Epidermal melanocyte (primary cell): ENCODE measurements at regions not wholly inside any gene's neighbourhood (a gene's known extent, or its start where the extent isn't known, plus 50 kb on each side); places are given as distances from the start of the nearest gene placed in this dataset.

Experiments used
- DNase-seq: peaks from one replicate; pipeline ENCODE4 v3.0.0; 2011; ENCODE audit warnings: low spot score; ENCODE audit not compliant: insufficient read length

DNA sequence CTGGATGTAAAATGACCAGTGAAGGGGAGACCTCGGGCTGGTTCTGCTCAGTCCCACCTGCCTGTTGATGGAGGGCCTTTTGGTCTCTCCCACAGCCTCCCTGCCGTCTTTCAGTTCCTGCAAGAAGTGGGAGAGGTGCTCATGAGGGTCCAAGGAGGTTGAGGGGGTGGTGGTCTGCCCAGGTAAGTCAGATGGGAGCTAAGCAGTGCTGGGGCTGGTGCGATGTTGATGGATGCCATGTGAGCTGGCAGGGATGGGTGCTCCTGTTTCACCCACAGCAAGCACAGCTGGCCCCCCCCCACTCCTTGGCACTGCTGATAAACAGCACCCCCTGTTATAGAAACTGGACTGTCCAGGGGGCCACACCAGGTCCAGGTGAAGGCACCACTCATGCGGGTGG lies 145.6 kb downstream of the NSG2 start:
- DNase-seq = no peak

DNA sequence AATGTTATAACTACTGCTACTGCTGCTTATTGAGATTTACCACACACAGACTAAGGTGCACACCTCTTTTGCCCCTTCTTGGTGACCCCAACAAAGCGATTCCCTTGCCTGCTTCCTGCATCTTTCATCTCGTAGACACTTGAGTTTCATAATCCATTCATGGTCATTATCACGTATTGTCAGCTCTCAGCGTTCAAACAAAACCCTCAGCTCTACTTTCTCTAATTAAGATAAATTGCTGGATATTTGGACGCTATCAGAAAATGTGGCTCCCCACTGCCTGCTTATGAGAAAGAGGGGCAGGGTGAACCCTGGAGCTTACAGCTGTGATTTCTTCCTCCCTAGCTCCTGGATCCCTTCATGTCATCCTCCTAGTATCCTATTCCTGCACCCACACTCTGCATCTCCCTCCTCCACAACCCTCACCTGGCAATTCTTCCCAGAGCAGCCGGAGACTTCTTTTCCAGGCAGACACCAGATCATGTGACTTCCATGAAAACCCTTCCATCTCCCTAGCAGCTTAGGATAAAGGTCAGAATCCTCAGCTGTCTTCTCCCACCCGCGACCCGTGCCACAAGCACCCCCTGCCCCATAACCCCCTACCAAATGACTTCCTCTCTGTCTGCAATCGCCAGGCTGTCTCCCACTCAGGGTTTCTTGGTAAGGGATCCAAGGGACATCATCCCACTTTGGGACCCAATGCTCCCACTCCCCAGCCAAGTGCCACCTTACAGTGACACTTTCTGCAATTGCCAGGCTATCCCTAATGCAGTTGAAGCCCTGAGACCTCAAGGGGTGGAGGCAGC lies 146.5 kb downstream of the NSG2 start:
- no peak for DNase-seq

DNA sequence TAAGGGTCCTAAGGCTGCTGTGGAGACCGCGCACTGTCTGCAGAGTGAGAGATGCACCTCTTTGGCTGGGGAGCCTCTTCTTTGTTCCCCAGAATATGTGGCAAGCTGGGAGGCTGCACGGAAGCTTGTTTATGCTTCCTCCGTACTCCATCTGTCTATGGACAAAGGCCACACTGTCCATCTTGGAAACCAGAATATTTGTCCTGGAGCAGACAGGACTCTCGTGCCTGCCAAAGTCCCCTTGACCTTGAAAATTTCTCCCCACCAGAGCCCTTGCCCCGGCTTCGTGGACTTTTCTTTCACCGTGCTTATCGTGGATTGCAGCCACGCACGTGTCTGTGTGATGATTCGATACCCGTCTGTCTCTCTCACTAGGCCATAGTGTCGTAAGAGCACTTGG lies 147.4 kb downstream of the NSG2 start:
- DNase-seq = no peak

DNA sequence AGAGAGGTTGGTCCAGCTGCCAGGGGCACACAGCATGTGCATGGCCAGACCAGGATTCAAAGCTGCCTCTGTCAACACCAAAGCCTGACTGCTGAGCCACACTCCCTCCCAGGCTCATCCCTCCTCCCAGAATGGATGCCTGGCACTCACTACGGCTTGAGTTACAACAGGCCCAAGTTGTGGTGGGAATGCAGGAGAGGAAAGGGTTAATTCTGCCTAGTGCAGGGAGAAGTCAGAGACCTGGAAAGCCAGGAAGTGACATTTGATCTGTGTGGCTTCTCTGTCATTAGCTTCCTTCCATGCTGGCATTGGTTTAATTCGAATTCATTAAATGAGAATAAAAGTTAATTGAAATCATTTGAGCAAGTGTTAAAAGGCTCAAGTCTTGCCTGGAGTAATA lies 150.0 kb downstream of the NSG2 start:
- DNase-seq = no peak

DNA sequence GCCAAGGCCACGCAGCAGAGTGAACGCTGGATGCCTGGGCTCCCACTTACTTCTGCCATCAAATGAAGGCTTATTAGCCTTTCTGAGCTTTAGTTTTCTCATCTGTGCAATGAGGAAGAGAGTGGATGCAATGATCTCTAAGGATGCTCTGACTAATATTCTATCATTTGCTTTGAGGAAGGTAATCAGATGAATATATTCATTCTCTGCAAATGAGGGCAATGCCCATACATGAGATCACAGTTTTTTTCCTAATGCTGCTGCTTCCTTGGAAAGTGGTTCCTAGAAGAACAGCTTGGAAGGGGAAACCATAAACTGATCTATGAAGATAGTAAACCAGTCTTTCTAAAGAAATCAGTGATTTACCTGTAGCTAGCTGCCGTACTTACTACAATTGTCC lies 152.4 kb downstream of the NSG2 start:
- no peak for DNase-seq

DNA sequence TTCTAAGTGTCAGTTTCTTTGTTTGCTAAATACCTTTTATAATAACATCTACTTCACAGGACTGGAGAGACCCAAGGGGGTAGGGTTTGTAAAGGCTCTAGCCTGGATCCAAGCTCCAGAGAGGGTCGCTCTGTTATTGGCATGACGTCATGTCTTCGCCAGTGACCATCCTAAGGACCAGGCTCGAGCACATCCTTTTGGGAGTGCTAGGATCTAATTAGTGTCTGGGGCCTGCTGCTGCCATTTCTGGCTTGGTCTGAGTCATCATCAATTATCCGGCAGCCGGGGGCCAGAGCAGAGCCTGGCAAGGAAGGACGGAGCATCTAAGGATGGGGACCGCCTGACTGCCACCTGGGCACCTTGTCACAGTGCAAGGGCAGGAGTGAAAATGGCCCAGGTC lies 153.0 kb downstream of the NSG2 start:
- no peak for DNase-seq

DNA sequence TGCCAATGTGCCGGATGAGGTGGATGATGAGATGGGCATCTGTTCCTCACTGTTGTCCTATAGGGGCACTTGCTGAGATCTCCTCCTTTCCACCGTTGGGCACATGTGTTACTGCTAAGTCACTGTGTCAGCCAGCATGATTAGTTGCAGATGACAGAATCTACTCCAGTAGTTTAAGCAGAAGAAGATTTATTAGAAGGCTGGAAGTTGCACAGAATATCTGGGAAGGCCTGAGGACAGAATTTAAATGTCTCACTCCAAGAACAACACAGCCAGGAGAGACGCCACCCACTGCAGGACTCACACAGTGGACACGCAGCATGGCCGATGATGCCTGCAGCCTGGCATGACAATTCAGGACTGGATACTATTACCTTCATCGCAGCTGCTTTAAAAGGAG lies 157.5 kb downstream of the NSG2 start:
- DNase-seq = no peak

DNA sequence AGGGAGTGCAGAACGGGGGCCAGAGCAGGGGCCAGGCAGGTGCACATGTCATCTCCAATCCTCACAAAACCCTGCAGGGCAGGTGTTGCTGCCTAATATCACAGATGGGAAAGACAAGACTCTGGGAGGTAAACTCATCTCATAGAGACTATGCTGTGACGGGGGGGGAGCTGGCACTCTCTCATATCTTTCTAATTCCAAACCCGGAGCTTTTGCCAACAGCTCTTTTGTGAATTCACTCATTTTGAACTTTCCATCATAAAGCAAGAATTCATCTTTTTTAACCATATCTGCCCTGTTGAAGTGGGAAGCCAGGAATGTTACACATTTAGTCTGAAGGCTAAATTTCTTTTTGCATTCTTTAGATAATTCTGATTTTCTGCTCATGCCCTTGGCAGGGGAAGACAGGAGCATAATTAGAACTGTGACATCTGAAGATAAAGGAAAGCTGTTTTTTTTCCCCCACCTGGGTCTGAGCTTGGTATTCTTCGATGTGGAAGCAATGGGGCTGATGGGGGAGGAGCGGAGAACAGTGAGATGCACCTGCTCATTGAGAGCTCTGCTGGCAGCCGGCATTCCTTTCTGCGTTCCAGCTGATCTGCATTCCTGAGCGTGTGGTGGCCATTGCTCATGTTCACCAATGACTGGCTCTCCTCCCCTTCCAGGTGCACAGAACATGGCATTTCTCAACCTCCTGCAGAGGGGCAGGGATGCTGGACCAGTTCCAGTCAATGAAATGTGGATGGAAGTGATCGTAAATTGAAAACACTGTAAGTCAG lies 159.2 kb downstream of the NSG2 start:
- no peak for DNase-seq

DNA sequence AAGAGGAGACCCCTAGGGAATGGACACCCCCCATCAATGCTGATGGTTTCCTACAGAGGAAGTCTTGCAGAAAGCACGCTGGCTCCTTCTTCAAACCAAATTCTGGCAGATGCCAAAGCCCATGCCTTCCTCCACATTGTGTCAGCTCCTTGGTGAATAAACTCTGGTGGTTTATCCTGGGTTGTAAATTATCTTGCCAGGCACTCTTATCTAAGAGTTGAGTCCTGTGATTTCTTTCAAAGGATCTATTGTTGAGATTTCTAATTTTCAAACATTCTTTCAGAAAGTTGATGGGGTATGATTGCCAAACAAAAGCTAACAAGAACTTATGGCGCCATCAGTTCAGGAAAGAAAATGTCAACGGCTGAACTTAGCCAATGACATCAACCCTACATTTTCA lies 160.4 kb downstream of the NSG2 start:
- DNase-seq = no peak

DNA sequence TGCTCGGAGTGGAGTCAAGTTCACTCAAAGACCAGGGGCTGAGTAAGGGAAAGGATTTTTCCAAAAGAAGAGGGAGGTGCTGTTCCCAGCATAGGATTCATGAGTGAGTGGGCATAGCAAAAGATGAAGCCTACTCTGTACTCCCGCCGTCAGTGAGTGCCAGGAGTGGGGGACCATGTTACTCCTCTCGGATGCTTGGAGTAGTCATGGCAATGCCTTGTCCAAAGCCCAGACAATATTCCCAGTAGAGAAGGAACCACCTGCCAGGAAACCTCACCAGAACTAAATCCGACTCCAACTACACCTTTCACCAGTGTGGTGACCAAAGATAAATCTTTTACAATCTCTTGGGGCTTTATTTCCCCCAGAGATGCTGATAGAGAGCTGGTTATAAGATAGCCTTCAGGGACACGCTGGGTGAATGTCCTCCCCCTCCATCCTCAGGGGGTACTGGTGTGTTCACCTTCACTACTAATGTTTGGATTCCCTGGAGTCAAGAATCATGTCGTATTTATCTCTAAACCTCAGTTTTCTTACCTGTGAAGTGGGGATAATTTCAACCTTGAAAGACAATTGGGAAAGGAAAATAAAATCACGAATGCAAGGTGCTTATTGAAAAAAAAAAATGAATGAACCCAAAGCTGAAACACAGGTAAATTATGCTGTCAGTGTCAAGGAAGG lies 165.2 kb downstream of the NSG2 start:
- no peak for DNase-seq

DNA sequence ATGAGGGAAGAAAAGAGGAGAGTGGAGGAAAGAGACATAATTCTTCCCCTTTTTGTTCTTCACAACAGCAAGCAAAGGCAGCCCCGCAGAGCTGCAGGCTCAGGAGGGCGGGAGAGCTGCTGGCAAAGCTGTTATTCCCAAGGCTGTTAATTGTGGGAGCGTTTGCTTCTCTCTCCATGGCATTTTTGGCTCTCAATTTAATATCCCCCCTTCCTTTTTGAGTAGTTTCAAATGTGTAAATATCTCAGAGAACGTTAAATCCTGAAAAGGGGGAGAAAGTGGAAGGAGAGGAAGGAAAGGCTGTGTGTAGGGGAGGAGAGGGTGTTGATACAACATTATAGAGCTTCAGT lies 165.7 kb downstream of the NSG2 start:
- no peak for DNase-seq

DNA sequence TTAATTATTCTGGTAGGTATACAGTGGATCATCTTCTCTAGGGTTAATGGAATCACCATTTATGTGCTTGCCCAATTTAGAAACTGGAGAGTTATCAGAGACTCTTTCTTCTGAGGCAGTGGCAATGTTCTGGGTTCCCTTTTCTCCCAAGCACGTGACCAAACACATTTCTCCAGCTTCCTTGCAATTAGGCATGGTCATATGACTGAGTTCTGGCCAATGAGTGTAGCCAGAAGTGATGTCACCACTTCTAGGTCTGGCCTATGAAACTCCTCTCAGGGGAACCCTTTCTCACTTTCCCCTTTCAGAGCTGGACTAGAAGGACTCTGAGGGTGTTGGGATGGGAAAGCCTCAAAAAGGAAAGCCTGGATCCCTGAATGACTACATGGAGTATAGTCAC lies 172.0 kb downstream of the NSG2 start:
- no peak for DNase-seq

DNA sequence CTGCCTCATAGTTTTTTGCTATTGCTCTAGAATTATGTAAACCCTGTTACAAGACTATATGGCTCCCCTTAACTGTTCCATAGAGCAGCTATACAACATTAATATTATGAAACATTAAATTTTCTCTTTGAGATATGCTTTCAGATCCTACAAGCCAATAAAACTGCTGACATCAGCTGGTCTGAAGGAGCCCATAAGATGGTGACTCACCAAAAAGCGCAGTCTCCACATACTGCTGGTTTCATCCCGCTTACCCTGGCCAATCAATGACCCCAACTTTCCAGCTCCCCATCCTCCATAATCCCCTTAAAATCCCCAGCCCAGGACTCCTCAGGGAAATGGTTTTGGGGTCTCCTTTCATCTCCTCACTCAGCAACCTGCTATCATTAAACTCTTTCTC lies 172.7 kb downstream of the NSG2 start:
- DNase-seq = no peak

DNA sequence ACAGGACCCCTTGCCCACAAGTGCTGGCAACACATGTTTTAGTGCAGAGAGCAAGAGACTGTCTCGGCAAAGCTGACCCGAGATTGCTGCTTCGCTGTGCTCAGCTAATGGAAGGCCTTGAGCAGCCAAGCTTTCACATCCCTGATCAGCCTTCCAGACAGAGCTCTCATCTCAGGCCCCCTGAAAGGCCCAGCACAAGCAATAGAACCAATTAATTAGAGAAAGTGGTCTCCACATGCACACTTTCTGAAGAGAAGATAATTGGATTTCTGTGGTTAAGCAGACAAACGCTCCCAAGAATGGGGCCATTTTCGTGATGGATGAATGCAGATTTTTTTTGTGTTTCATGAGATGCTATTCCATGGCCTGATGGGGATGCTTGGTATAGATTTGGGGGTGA lies 174.9 kb downstream of the NSG2 start:
- DNase-seq = no peak

DNA sequence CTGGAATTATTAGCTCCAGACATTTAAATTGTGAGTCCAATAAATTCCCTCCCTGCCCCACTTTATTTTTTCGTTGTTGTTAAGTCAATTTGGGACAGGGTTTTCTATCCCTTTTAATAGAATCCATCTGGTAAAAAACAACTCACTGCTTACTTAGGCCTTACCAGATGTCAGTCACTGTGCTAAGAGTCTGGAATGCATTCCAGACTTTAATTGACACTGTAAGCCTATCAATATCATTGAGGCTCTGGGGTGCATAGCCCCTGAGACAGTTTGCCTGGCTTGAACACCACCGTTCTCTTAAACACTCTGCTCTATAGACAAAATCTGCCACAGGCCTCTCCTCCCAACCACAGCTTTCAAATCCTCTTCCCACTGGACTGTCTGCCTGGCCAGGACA lies 175.9 kb downstream of the NSG2 start:
- DNase-seq = no peak

DNA sequence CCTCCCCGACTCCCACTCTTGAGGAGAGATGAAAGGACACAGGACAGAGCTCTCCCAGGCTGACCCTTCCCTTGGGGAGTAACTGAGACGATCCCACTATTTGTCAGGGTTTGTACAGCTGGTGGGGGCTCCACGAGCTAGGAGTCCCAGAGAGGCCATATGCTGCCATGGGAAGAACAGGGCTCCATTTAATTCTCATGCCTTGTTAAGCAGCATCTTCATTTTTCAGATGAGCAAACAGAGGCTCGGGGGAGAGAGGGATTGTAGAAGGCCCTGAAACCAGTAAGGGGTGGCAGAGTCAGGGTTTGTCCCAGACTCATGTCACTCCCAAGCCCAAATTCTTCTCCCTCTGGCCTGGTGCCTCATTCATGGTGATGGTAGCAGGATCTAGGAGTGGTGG lies 176.4 kb downstream of the NSG2 start:
- DNase-seq = no peak

DNA sequence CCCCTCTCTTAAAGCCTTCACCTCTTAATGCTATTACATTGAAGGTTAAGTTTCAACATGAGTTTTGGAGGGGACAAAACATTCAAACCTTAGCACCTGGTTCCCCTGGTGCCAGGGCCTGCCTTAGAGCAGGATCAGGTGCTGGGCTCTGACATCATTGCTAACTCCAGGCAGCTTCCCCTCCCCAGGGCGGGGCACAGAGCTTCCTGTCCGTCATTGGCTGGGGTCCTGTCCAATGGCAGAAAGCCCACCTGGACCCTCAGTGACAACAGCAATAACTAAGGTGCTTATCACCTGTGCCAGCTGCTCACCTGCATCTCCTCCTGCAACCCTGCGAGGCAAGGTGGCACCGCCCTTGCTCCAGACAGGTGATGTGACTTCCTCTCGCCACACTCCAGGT lies 177.4 kb downstream of the NSG2 start:
- no peak for DNase-seq

DNA sequence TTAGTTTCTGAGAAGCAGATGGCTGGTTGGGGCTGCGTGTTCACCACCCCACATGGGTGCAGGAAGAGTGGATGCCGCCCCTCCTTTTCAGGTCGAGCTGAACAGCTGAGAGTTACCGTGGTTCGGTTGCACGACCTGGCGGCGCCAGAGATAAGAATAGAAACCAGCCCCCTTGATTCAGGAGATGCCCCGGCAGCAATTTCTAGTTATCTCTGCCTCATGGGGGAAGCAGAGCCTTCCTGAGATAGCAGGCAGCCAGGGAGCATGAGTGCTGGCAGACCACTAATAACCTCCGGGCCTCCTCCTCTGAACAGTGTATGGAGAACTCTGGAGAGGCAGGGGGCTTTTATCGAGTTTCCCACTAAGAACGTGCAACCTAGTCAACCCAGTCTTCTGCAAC lies 177.8 kb downstream of the NSG2 start:
- no peak for DNase-seq

DNA sequence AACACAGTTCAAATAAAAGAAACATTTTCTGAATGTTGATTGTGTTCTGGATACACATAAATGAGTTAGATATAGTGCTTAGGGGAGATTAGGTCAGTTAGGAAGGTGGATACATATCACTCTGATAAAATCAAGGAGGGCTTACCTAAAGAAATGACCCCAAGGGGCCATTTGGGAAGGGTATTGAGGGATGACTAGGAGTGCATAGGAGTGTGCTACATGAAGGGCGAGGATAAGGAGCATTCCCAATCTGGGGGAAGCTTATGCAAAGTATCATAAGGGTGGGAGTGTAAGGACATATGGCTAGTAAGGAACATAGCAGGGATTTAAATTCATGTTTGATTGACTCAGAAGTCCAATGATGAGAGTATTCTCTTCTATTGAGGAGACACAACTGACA lies 183.6 kb downstream of the NSG2 start:
- DNase-seq = no peak

DNA sequence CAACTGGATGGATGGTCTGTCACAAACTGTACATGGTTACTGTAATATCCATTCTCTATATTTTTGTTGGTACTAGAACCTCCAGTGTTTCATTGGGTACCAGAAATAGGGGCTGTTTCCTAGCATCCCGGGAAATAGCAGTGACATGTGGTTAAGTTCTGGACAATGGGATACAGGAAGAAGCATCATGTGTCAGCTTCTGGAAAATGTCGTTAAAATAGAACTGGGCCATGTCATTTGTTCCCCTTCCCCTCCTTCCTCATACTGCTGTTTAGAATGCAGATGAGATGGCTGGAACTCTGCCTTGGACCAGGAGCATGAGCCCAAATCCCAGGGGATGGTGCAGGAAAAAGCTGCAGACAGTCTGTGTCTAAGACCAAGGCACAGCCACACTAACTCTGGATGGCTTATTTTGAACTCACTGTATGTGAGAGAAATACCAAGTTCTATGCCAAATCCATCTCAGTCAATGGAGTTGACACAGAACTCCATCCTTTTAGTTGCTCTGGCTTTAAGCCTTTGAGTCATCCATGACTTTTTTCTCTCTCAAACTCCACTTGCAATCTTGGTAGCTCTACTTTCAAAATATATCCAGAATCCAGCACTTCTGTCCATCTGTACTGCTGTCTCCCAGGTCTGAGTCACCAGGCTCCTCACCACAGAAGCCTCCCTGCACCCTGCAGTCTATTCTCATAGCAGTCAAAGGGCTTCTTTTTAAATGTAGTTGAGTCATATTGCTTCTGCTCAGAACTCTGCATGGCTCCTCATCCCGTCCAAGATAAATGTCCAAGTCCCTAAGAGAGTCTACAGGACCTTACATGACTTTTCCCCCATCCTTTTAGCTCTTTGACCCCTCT lies 184.2 kb downstream of the NSG2 start:
- no peak for DNase-seq

DNA sequence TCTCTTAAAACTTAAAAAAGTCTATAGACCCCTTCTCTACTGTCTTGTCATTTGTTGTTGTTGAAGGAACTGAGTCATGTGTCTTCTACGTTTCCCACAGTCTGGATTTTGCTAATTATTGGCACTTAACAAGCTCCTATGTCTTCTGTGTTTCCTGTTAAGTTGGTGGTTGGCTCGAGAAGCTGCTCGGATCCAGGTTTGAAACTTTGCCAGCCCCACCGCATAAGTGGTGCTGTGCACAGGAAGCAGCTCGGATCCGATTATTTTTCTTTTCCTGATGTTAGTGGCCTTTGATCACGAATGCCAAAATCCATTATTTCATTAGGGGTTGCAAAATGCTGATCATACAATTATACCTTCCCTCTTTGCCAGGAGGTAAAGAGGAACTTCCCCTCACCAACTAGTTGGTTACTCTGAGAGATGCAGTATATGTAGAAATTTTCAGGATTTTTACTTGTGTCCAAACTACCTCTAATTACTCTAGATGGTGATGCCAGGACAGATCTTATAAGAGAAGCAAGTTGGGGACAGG lies 186.5 kb downstream of the NSG2 start:
- no peak for DNase-seq
